NCI-H446 treated with DMSO at 0.1 percent for 48 hours (cell line): ENCODE measurements at regions not wholly inside any gene's neighbourhood (a gene's known extent, or its start where the extent isn't known, plus 50 kb on each side); places are given as distances from the start of the nearest gene placed in this dataset.
"Not testable (repeated sequence)": the region's sequence is repeated elsewhere in the genome, so short reads cannot be mapped to it uniquely, and the experiment has no call there.

ENCODE experiments used
- DNase-seq: peaks from one replicate; lab custom pipeline; 2025; lab: John Stamatoyannopoulos, UW

GRCh38 chr10:121134711-121135110 is 283.5 kb downstream of the WDR11 start:
- peak; percentile 30 for DNase-seq

GRCh38 chr10:121135512-121135911 is 284.4 kb downstream of the WDR11 start:
- DNase-seq: no peak

GRCh38 chr10:121137533-121137932 is 286.4 kb downstream of the WDR11 start:
- no peak for DNase-seq

GRCh38 chr10:121138112-121138860 is 287.1 kb downstream of the WDR11 start:
- peak; percentile 66 for DNase-seq

- peak; percentile 12 for DNase-seq
Measured at GRCh38 chr10:121138918-121139317, 287.8 kb downstream of the WDR11 start.

GRCh38 chr10:121145802-121146395 is 294.7 kb downstream of the WDR11 start:
- not testable (repeated sequence) for DNase-seq

GRCh38 chr10:121148921-121149320 is 297.8 kb downstream of the WDR11 start:
- no peak for DNase-seq

- DNase-seq: no peak
Measured at GRCh38 chr10:121152033-121152432, 300.9 kb downstream of the WDR11 start.

- no peak for DNase-seq
Measured at GRCh38 chr10:121152935-121153334, 301.8 kb downstream of the WDR11 start.

GRCh38 chr10:121154310-121154709 is 303.1 kb downstream of the WDR11 start:
- DNase-seq: no peak

GRCh38 chr10:121154846-121155245 is 303.7 kb downstream of the WDR11 start:
- no peak for DNase-seq

GRCh38 chr10:121155742-121156474 is 304.7 kb downstream of the WDR11 start:
- DNase-seq: no peak

- no peak for DNase-seq
Measured at GRCh38 chr10:121157998-121158397, 306.8 kb downstream of the WDR11 start.

- no peak for DNase-seq
Measured at GRCh38 chr10:121158988-121159579, 307.9 kb downstream of the WDR11 start.

- no peak for DNase-seq
Measured at GRCh38 chr10:121159670-121160069, 308.5 kb downstream of the WDR11 start.

- DNase-seq: no peak
Measured at GRCh38 chr10:121165276-121165675, 314.1 kb downstream of the WDR11 start.

- no peak for DNase-seq
Measured at GRCh38 chr10:121167534-121168243, 316.5 kb downstream of the WDR11 start.

GRCh38 chr10:121168545-121169216 is 317.5 kb downstream of the WDR11 start:
- DNase-seq: no peak

- no peak for DNase-seq
Measured at GRCh38 chr10:121169406-121169805, 318.2 kb downstream of the WDR11 start.

GRCh38 chr10:121171825-121172787 is 320.9 kb downstream of the WDR11 start:
- DNase-seq: peak; percentile 37
